ENCODE measurements at regions not wholly inside any gene's neighbourhood (a gene's known extent, or its start where the extent isn't known, plus 50 kb on each side); places are given as distances from the start of the nearest gene placed in this dataset.

- ChIA-PET RAD21 (ENCODE audit: low non-redundant PET in 1 of 2, low total read pairs in 2 of 2, uncharacterized antibody in 2 of 2, unreplicated experiment in 2 of 2) (no interaction called here), POLR2A (no interaction called here), CTCF (no interaction called here)
- H3K9me2 ChIP-seq (ENCODE audit: insufficient read depth), result no peaks in the 10 kb centered on the region
- H2AFZ ChIP-seq (ENCODE audit: low read depth, low read length, poor library complexity, severe bottlenecking), result no peak overlapping the region
- H3K27me3 ChIP-seq (ENCODE audit: insufficient read depth, low read length), result peaks cover 42% of the 10 kb centered on the region
- H4K20me1 ChIP-seq (ENCODE audit: insufficient read depth), result no peaks in the 10 kb centered on the region
- no peak overlapping the region for H3K4me3 ChIP-seq (replicated peaks in 1 of 2; ENCODE audit: low read depth in 1 of 2, low read length in 2 of 2)
- intact Hi-C loops (cut with micrococcal nuclease), result no loop called here
- H3K4me1 ChIP-seq (ENCODE audit: control insufficient read depth in 1 of 2, insufficient read depth in 2 of 2, low read length in 2 of 2), result no peaks in the 10 kb centered on the region
- H3K36me3 ChIP-seq (ENCODE audit: control insufficient read depth in 1 of 2, insufficient read depth in 2 of 2, low read length in 2 of 2), result no peaks in the 10 kb centered on the region
- no peaks in the 10 kb centered on the region for H3K79me2 ChIP-seq (ENCODE audit: insufficient read depth, low read length)
- no peak overlapping the region for H3K9ac ChIP-seq (ENCODE audit: low read length)
- H3K9me3 ChIP-seq (ENCODE audit: control insufficient read depth in 1 of 2, insufficient read depth in 1 of 2, low read depth in 1 of 2, low read length in 2 of 2), result no peaks in the 10 kb centered on the region
- no peak for ATAC-seq
- H3K27ac ChIP-seq (ENCODE audit: low read depth, low read length), result no peak overlapping the region
- H3K4me2 ChIP-seq (ENCODE audit: low read length), result no peak overlapping the region
- BruUV-seq (replicated peaks), result no TSS peak
- DNase-seq (ENCODE audit: low read depth, low spot score), result no peak
- no peak for TF ChIP-seq ZBTB33 (IDR thresholded peaks at IDR 0.05; ENCODE audit: extremely low read depth, insufficient replicate concordance, low read length)
- no peak for TF ChIP-seq JUND (IDR thresholded peaks at IDR 0.05)
- TF ChIP-seq EZH2phosphoT487 (IDR thresholded peaks at IDR 0.05; ENCODE audit: borderline replicate concordance), result no peak
- TF ChIP-seq SIN3A (IDR thresholded peaks at IDR 0.05; ENCODE audit: low read depth), result no peak
- no peak for TF ChIP-seq SP1 (IDR thresholded peaks at IDR 0.05; ENCODE audit: low read depth)
- TF ChIP-seq ATF3 (IDR thresholded peaks at IDR 0.05), result no peak
- no peak for TF ChIP-seq REST (IDR thresholded peaks at IDR 0.05; ENCODE audit: low read depth)
- TF ChIP-seq YY1 (IDR thresholded peaks at IDR 0.05; ENCODE audit: extremely low read depth, insufficient replicate concordance, low read depth, low read length), result no peak
- no peak for TF ChIP-seq ZFX (IDR thresholded peaks at IDR 0.05)
- TF ChIP-seq EGR1 (IDR thresholded peaks at IDR 0.05; ENCODE audit: low read depth), result no peak
- TF ChIP-seq POLR2AphosphoS5 (IDR thresholded peaks at IDR 0.05; ENCODE audit: low read depth, low read length), result no peak
- no peak for TF ChIP-seq FOSL1 (IDR thresholded peaks at IDR 0.05; ENCODE audit: low read depth)
- TF ChIP-seq POLR2A (IDR thresholded peaks at IDR 0.05; ENCODE audit: borderline replicate concordance, extremely low read depth, insufficient read depth, insufficient read length), result no peak
- TF ChIP-seq EZH2 (IDR thresholded peaks at IDR 0.05), result no peak
- no peak for TF ChIP-seq CBX3 (IDR thresholded peaks at IDR 0.05; ENCODE audit: low read depth)
- no peak for TF ChIP-seq MAX (IDR thresholded peaks at IDR 0.05)
- TF ChIP-seq RAD21 (IDR thresholded peaks at IDR 0.05; ENCODE audit: low read depth), result no peak
Measured at GRCh38 chr13:26887594-26887993, 127.0 kb upstream of the GPR12 start.
